Activated CD8-positive, alpha-beta memory T cell treated with anti-CD3 and anti-CD28 coated beads for 24 hours (primary cell): ENCODE measurements at regions not wholly inside any gene's neighbourhood (a gene's known extent, or its start where the extent isn't known, plus 50 kb on each side); places are given as distances from the start of the nearest gene placed in this dataset.

Source experiments
- DNase-seq: peaks from one replicate; pipeline ENCODE4 v3.0.0-alpha.2; 2020

- DNase-seq: no peak
Observed at GRCh38 chrX:40449396-40449795, 131.4 kb upstream of the ATP6AP2 start.

GRCh38 chrX:40448793-40449192, 132.0 kb upstream of the ATP6AP2 start:
- no peak for DNase-seq

- no peak for DNase-seq
Observed at GRCh38 chrX:40446921-40447320, 133.8 kb upstream of the ATP6AP2 start.

- DNase-seq: no peak
Observed at GRCh38 chrX:40445691-40446090, 135.1 kb upstream of the ATP6AP2 start.

- no peak for DNase-seq
Observed at GRCh38 chrX:40444798-40445496, 135.8 kb upstream of the ATP6AP2 start.

- no peak for DNase-seq
Observed at GRCh38 chrX:40444133-40444532, 136.6 kb upstream of the ATP6AP2 start.

- no peak for DNase-seq
Observed at GRCh38 chrX:40440866-40441265, 139.9 kb upstream of the ATP6AP2 start.

- no peak for DNase-seq
Observed at GRCh38 chrX:40439625-40440532, 140.9 kb upstream of the ATP6AP2 start.

GRCh38 chrX:40437348-40437747, 143.4 kb upstream of the ATP6AP2 start:
- DNase-seq: no peak

- DNase-seq: no peak
Observed at GRCh38 chrX:40434947-40435346, 145.8 kb upstream of the ATP6AP2 start.

GRCh38 chrX:40434443-40434842, 146.3 kb upstream of the ATP6AP2 start:
- no peak for DNase-seq

- no peak for DNase-seq
Observed at GRCh38 chrX:40433160-40433559, 147.6 kb upstream of the ATP6AP2 start.

- DNase-seq: no peak
Observed at GRCh38 chrX:40424259-40424658, 156.5 kb upstream of the ATP6AP2 start.

GRCh38 chrX:40423299-40423698, 157.5 kb upstream of the ATP6AP2 start:
- DNase-seq: no peak

GRCh38 chrX:40422021-40422420, 158.7 kb upstream of the ATP6AP2 start:
- no peak for DNase-seq

- DNase-seq: no peak
Observed at GRCh38 chrX:40420899-40421729, 159.7 kb upstream of the ATP6AP2 start.

GRCh38 chrX:40418813-40419195, 162.0 kb upstream of the ATP6AP2 start:
- no peak for DNase-seq

- no peak for DNase-seq
Observed at GRCh38 chrX:40418146-40418812, 162.5 kb upstream of the ATP6AP2 start.

- DNase-seq: no peak
Observed at GRCh38 chrX:40415675-40416074, 165.1 kb upstream of the ATP6AP2 start.

- DNase-seq: no peak
Observed at GRCh38 chrX:40414335-40414734, 166.4 kb upstream of the ATP6AP2 start.

GRCh38 chrX:40411340-40412111, 169.2 kb upstream of the ATP6AP2 start:
- no peak for DNase-seq

- no peak for DNase-seq
Observed at GRCh38 chrX:40410859-40411258, 169.9 kb upstream of the ATP6AP2 start.
